GM19395 (cell line): ENCODE measurements at regions not wholly inside any gene's neighbourhood (a gene's known extent, or its start where the extent isn't known, plus 50 kb on each side); places are given as distances from the start of the nearest gene placed in this dataset.

Source experiments
- ATAC-seq: cut with Tn5 transposase; IDR thresholded peaks from one replicate; pipeline ENCODE4 v1.9.1; 2021; ENCODE audit warnings: mild to moderate bottlenecking, moderate library complexity; ENCODE audit not compliant: unreplicated experiment

DNA sequence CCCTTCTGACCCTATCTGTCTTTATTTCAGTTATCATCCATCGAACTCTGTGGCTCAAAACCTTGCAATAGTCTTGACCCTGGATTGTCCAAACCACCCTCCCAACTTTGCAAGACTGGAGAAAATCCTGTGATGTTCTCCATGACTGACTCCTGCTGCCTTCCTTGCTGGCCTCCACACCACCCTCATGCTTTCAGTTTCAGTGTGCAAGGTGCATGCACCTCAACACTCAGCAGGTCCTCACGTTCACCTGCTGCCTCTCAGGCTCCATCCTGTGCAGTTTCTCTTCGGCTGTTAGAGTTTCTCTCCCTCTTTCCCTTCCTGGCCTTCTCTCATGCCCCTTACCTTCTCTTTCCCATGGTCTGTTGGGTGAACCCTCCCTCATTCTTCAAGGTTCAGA lies 59.4 kb upstream of the ASIC2 start:
- no peak for ATAC-seq

- ATAC-seq: no peak
These were observed 63.2 kb upstream of the ASIC2 start for GRCh38 chr17:33356266-33356665.

DNA sequence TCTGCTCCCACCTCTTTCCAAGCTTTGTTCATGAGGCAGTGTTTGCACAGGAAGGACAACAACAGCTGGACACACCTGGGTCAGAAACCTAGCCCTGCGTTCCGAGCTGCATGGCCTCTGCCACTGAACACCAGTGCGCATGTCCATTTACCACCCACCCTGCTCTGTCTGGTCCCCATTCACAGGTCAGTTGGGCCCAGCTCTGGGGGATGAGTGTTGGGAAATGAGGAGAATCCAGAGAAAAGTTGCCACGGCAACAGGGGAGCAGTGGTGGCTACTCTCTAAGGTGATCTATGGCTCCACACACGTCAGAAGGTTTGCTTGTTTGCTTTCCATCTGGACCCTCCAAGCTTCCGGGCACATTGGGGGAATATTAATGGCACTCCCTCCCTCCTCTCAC lies 70.4 kb upstream of the ASIC2 start:
- ATAC-seq: no peak

- no peak for ATAC-seq
These were observed 73.9 kb upstream of the ASIC2 start for GRCh38 chr17:33366960-33367359.

- ATAC-seq: no peak
These were observed 76.1 kb upstream of the ASIC2 start for GRCh38 chr17:33369149-33369548.

GRCh38 chr17:33369876-33370275 lies 76.8 kb upstream of the ASIC2 start:
- no peak for ATAC-seq

DNA sequence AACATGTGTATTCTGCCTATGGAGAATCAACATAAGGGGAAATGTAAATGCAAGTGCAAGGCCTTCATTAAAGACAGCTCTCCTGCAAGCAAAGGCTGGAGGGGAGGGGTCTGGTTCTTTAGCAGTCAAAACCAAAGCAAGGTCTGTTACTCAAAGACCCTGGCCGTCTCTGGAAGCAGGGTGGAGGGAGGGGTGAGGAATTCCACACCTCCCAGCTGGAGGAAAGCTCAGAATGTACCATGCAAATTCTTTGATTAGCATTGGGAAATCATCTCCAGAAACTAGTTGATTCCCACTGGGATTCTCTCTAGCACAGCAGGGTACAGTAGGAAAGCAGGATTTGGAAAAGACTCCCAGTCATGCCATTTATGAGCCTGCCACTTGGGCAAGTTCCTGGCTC lies 77.3 kb upstream of the ASIC2 start:
- ATAC-seq: no peak

DNA sequence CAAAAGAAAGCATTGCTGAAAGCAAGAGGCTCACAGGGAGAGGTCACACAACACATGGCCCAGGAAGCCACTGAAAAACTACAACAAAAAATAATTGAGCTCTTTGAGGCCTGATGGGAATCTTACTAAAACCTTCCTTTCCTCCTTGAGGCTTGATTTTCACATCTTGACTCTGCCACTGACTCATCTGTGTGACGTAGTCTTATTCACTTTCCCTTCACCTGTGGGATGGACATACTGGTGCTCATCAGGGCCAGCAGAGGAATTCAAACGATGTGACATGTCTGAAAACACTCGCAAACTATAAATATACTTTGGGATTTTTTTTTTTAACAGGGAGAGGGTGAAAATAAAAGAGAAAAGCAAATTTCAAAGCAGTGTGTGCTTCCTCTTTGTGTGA lies 78.3 kb upstream of the ASIC2 start:
- no peak for ATAC-seq

- no peak for ATAC-seq
These were observed 80.2 kb upstream of the ASIC2 start for GRCh38 chr17:33373273-33373672.

DNA sequence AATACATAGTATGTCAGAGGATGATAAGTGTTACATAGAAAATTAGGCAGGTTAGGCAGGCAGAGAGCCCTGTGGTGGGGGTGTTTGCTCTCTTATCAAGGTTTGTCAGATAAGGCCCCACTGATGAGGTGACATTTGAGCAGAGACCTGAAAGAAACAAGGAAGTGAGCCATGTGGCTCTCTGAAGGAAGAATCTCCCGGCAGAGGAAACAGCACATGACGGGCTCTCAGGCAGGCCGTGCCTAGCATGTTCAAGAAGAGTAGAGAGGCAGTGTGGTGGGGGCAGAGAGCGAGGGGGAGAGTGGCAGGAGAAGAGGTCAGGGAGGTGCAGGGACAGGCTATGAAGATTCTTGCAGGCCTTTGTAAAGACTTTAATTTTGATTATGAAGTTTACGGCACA lies 82.0 kb upstream of the ASIC2 start:
- ATAC-seq: no peak

- no peak for ATAC-seq
These were observed 82.7 kb upstream of the ASIC2 start for GRCh38 chr17:33375783-33376182.

DNA sequence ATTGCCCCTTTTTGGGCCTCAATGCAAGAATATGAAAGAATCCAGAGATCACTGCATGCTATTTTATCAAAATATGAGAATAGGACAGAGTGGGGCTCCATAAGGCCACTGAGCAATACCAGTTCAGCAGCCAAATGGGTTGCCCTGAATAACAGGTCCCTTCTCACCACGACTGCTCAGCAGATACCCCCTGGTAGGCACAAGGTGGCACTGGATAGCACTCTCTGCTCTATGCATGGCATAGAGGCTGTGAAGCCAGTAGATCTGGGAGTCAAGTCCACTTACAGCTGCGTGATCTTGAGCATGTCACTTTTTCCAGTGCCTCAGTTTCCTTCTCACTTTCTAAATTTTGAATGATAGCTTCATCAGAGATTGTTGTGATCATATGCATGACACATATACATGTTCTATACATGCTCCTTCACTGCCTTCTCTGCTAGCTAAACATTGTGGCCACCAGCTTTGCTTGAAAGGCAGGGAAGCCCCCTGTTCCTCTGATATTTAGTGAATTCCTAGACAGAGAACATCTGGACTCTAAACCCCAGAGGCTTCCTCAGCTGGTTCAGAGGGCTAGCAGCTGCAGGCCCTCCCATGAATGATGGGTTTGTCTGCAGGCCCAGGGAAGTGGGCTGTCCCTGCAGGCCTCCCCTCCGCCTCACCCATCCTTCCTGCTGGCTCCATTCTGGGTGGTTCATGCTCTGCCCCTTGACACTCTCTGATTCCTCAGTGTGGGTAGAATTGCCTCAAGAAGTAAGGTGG lies 84.9 kb upstream of the ASIC2 start:
- no peak for ATAC-seq

- ATAC-seq: no peak
These were observed 88.1 kb upstream of the ASIC2 start for GRCh38 chr17:33381201-33381600.

DNA sequence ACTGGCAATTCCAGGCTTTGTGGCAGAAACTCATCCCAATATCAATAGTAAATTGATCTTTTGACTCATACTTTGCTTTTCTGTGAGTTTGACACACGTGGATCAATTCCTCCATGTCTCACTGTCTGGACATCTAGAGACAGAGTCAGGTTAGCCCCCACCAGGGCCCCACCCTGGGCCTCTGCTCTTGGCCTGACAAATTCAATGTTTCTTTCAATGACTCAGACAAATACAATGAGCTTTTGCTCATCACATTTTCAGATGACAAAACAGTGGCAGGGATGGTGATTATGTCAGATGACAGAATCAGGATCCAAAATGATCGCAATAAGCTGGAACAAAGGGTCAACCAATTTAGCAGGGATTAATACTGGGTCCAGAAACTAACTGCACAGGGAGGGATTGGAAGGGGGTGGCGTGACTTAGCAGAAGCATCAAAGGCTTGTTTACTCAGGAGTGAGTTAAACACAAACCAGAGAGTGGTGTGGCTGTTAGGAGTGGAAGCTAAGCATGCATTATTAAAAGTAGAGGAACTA lies 90.5 kb upstream of the ASIC2 start:
- ATAC-seq: no peak

DNA sequence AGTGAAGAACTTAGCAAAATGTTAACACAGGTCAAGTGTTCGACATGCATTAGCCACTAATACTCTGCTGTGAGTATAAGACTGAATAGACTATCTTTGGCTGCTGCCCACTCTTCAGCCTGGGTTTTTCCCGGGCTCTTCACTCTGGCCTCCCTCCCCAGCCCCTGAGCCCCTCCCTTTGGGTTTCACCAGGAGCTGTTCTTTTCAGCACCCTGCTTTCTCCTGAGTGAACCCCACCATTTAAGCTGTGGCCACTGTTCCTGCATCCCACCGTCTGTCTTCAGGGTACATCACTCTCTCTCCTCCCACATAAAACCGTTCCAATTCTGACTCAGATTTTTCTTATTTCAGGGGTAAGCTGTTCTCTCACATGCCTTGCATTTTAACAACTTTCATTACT lies 92.0 kb upstream of the ASIC2 start:
- no peak for ATAC-seq

GRCh38 chr17:33385713-33386112 lies 92.6 kb upstream of the ASIC2 start:
- no peak for ATAC-seq

DNA sequence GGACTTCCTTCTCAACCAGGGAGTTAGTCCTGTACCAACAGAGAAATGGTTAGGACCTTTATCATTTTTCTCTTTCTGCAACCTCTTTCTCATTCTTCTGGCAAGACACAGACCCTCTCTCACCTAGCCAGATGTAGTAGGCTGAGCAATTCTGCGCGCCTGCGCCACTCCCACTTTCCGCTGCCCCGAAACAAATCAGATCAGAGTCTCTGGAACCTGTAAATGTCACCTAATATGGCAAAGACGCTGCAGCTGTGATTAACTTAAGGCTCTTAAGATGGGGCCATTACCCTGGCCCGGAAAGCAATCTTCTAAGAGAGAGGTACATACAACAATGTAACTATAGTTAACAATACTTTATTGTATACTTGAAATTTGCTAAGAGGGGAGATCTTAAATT lies 94.3 kb upstream of the ASIC2 start:
- no peak for ATAC-seq

DNA sequence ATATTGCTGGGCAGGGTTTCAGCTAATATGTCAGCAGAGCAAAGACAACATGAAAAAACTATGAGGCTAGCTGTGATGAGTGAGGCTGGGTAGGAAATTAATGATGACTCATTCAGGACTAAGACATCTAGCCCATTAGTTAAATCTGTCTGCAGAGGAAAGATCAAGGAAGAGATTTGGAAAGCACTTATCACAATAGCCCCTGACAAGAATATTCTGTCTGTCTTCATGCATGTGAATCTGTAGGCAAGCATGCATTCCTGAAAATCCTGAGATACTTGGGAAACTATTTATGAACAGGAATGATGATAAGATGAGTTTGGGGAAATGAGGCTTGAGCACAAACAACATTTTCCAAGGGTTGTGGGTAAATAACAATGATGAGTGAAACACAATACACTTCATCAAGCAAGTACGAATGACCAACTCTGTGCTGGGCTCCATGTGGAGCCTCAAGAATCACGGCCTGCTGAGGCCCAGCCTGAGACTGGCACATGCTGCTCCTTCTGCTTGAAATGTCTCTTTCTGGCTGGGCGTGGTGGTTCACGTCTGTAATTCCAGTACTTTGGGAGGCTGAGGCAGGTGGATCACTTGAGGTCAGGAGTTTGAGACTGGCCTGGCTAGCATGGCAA lies 96.5 kb upstream of the ASIC2 start:
- ATAC-seq: no peak

DNA sequence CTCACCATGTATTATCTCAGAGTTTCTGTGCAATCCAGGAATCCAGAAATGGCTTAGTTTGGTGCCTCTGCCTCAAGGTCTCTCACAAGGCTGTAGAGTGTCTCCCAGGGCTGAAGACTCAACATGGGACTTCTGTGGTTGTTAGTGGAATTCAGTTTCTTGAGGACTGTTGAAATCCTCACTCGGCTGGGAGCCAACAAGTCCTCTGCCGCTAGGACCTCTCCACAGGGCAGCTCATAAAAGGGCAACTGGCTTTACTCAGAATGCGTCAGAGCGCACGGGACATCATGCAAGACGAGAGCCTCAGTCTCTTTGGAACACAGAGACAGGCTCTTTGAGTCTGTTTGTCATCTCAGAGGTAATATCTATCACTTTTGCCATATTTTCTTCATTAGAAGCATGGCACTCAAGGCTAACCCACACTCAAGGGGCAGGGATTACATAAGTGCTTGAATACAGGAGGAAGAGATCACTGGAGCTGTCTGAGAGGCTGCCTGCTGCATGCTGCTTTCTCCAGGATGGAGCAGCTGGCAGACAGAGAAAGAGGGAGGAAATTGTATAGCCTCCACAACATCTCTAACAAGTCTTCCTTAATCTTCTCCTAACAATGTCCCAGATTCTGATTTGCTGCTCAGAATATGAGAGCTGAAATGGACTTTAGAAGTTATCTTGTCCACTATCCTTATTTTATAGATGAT lies 97.5 kb upstream of the ASIC2 start:
- ATAC-seq: no peak

GRCh38 chr17:33396818-33397217 lies 103.7 kb upstream of the ASIC2 start:
- ATAC-seq: no peak

GRCh38 chr17:33398386-33398785 lies 105.3 kb upstream of the ASIC2 start:
- no peak for ATAC-seq

DNA sequence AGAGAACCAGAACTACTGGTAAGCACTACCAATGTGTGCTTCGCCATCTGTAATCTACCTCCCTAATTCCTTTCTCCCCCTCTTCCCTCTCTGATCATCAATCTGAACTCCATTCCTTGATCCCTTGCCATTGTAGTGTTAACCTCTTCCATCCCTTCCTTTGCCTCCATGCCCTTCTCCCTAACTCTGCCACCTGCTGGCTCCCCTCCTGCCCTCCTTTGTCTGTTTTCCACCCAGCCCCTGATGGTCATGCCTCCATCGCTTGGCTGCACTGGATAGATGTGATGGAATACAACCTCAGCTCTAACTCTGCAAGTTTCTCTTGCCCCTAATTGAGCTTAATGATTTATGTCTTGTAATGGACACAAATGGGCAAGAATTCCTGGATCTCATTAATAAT lies 108.2 kb upstream of the ASIC2 start:
- no peak for ATAC-seq
